K562 (cell line): ENCODE measurements at regions not wholly inside any gene's neighbourhood (a gene's known extent, or its start where the extent isn't known, plus 50 kb on each side); places are given as distances from the start of the nearest gene placed in this dataset.

Experiments
- U2AF1 ChIP-seq: fragments of 200-400 bp; formaldehyde crosslinking; optimal IDR thresholded peaks from 2 replicates; pipeline ENCODE3; 2017; ENCODE audit warnings: mild to moderate bottlenecking, low read depth, low read length, moderate library complexity
- TF ChIP-seq, protein P1 (sequence below), 2 experiments: fragments of 450-650 bp in 1 of 2; sonication (generic) in 1 of 2; formaldehyde crosslinking in 1 of 2; IDR thresholded peaks; 2 replicates each; pipeline versions ENCODE4 v1.7.1 to v1.9.0; 2016 to 2022; ENCODE audit warnings: inconsistent platforms in 1 of 2, mild to moderate bottlenecking in 1 of 2, missing genetic modification reagents in 1 of 2

DNA sequence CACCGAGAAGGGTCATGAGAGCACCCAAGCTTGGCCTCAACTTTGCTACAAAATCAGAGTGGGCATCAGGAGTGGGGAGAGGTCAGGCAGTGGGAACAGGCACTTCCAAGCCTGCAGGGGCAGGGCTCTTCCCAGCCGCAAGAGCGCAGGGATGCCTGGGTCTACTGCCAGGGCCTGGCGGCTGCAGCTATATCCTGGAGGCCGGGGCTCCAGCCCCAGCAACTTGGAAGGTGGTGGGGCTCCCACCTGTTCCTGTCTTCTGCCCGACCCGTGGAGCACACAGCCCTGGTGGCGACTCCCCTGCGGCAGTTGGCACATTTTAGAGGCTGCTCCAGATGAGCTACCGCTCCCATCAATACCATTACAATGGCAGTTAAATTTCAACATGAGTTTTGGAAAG is 607.0 kb downstream of the TRAM1L1 start (continued):
- no peak for TF ChIP-seq U2AF1
- TF ChIP-seq, protein P1, sequence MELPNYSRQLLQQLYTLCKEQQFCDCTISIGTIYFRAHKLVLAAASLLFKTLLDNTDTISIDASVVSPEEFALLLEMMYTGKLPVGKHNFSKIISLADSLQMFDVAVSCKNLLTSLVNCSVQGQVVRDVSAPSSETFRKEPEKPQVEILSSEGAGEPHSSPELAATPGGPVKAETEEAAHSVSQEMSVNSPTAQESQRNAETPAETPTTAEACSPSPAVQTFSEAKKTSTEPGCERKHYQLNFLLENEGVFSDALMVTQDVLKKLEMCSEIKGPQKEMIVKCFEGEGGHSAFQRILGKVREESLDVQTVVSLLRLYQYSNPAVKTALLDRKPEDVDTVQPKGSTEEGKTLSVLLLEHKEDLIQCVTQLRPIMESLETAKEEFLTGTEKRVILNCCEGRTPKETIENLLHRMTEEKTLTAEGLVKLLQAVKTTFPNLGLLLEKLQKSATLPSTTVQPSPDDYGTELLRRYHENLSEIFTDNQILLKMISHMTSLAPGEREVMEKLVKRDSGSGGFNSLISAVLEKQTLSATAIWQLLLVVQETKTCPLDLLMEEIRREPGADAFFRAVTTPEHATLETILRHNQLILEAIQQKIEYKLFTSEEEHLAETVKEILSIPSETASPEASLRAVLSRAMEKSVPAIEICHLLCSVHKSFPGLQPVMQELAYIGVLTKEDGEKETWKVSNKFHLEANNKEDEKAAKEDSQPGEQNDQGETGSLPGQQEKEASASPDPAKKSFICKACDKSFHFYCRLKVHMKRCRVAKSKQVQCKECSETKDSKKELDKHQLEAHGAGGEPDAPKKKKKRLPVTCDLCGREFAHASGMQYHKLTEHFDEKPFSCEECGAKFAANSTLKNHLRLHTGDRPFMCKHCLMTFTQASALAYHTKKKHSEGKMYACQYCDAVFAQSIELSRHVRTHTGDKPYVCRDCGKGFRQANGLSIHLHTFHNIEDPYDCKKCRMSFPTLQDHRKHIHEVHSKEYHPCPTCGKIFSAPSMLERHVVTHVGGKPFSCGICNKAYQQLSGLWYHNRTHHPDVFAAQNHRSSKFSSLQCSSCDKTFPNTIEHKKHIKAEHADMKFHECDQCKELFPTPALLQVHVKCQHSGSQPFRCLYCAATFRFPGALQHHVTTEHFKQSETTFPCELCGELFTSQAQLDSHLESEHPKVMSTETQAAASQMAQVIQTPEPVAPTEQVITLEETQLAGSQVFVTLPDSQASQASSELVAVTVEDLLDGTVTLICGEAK (IDR thresholded peaks at IDR 0.05) = no peak
- TF ChIP-seq, protein P1 (CRISPR knock-in tag; IDR thresholded peaks at IDR 0.05) = no peak
- TF ChIP-seq, all 486 proteins: peak for 0
